DND-41 (cell line): ENCODE measurements at regions not wholly inside any gene's neighbourhood (a gene's known extent, or its start where the extent isn't known, plus 50 kb on each side); places are given as distances from the start of the nearest gene placed in this dataset.

Experiments
- ATAC-seq: fragments of 200-7000 bp; cut with Tn5 transposase; 3 replicates; pipeline ENCODE4 v1.9.1; 2021; ENCODE audit warnings: low read depth; ENCODE audit not compliant: insufficient read depth
- DNase-seq: peaks from one replicate; pipeline ENCODE4 v3.0.0-alpha.2; 2020
- H2AFZ ChIP-seq: 2 replicates; pipeline ENCODE4 v1.6.0; 2012; ENCODE audit warnings: low read depth, low read length
- H3K27ac ChIP-seq: 2 replicates; pipeline ENCODE4 v1.5.1; 2012; ENCODE audit warnings: low read length, inconsistent platforms
- H3K27me3 ChIP-seq: fragments of 200-600 bp; sonication (generic); 2 replicates; pipeline ENCODE4 v1.6.0; 2012; ENCODE audit warnings: low read length, mild to moderate bottlenecking, inconsistent platforms; ENCODE audit not compliant: insufficient read depth, poor library complexity
- H3K36me3 ChIP-seq: 2 replicates; pipeline ENCODE4 v1.5.1; 2012; ENCODE audit warnings: low read length, inconsistent platforms; ENCODE audit not compliant: insufficient read depth
- H3K4me1 ChIP-seq: 2 replicates; pipeline ENCODE4 v1.5.1; 2012; ENCODE audit warnings: mild to moderate bottlenecking, low read length; ENCODE audit not compliant: insufficient read depth
- H3K4me2 ChIP-seq: 2 replicates; pipeline ENCODE4 v1.6.0; 2012; ENCODE audit warnings: mild to moderate bottlenecking, moderate library complexity, low read length, inconsistent platforms; ENCODE audit not compliant: insufficient read depth
- H3K4me3 ChIP-seq, 2 experiments: fragments of 200-600 bp in 1 of 2; shearing (Covaris generic) in 1 of 2; 2 replicates each; pipeline ENCODE4 v1.5.1; 2012 to 2016; ENCODE audit warnings: inconsistent platforms in 2 of 2, low read length in 2 of 2, mild to moderate bottlenecking in 2 of 2, low read depth in 1 of 2, moderate library complexity in 1 of 2
- H3K79me2 ChIP-seq: 2 replicates; pipeline ENCODE4 v1.6.0; 2012; ENCODE audit warnings: low read length, inconsistent platforms; ENCODE audit not compliant: insufficient read depth
- H3K9ac ChIP-seq: 2 replicates; pipeline ENCODE4 v1.6.0; 2012; ENCODE audit warnings: low read depth, mild to moderate bottlenecking, inconsistent platforms, low read length, moderate library complexity
- H3K9me3 ChIP-seq: 2 replicates; pipeline ENCODE4 v1.5.1; 2012; ENCODE audit warnings: low read length, moderate library complexity, mild to moderate bottlenecking, inconsistent platforms; ENCODE audit not compliant: insufficient read depth, severe bottlenecking
- H4K20me1 ChIP-seq: 2 replicates; pipeline ENCODE4 v1.6.0; 2012; ENCODE audit warnings: low read length; ENCODE audit not compliant: insufficient read depth
- CTCF ChIP-seq: IDR thresholded peaks from 2 replicates; pipeline ENCODE4 v1.5.1; 2012; ENCODE audit warnings: borderline replicate concordance, low read length, moderate library complexity, mild to moderate bottlenecking; ENCODE audit not compliant: poor library complexity, severe bottlenecking; ENCODE audit errors: extremely low read depth
- EZH2 ChIP-seq: IDR thresholded peaks from 3 replicates; pipeline ENCODE4 v1.6.1; 2012; ENCODE audit warnings: borderline replicate concordance, low read depth, mild to moderate bottlenecking, moderate library complexity, low read length, inconsistent platforms; ENCODE audit not compliant: severe bottlenecking

GRCh38 chr18:4658804-4659203 is 203.7 kb upstream of the DLGAP1 start:
- H3K4me1 ChIP-seq, result no peaks in the 10 kb centered on the region
- no peak overlapping the region for H3K27ac ChIP-seq
- no peak overlapping the region for H3K4me3 ChIP-seq
- no peaks in the 10 kb centered on the region for H3K36me3 ChIP-seq
- H3K9me3 ChIP-seq, result peaks cover 3% of the 10 kb centered on the region
- no peak overlapping the region for H3K4me2 ChIP-seq
- ATAC-seq (no peak), DNase-seq (no peak)
- no peak overlapping the region for H2AFZ ChIP-seq
- no peaks in the 10 kb centered on the region for H3K27me3 ChIP-seq
- TF ChIP-seq CTCF (no peak), EZH2 (no peak)
- H3K79me2 ChIP-seq, result no peaks in the 10 kb centered on the region
- H3K9ac ChIP-seq, result no peak overlapping the region
- H4K20me1 ChIP-seq, result no peaks in the 10 kb centered on the region

GRCh38 chr18:4653418-4653817 is 198.3 kb upstream of the DLGAP1 start:
- no peaks in the 10 kb centered on the region for H3K27me3 ChIP-seq
- no peak overlapping the region for H3K9ac ChIP-seq
- H3K36me3 ChIP-seq, result no peaks in the 10 kb centered on the region
- no peaks in the 10 kb centered on the region for H3K4me1 ChIP-seq
- ATAC-seq (no peak), DNase-seq (no peak)
- H3K27ac ChIP-seq, result no peak overlapping the region
- H3K9me3 ChIP-seq, result no peaks in the 10 kb centered on the region
- no peaks in the 10 kb centered on the region for H3K79me2 ChIP-seq
- H4K20me1 ChIP-seq, result no peaks in the 10 kb centered on the region
- H3K4me2 ChIP-seq, result no peak overlapping the region
- TF ChIP-seq EZH2 (no peak), CTCF (no peak)
- H3K4me3 ChIP-seq, result no peak overlapping the region
- H2AFZ ChIP-seq, result no peak overlapping the region

- Histone ChIP-seq H3K4me1 (no peaks in the 10 kb centered on the region), H3K9me3 (no peaks in the 10 kb centered on the region), H4K20me1 (no peaks in the 10 kb centered on the region), H3K79me2 (no peaks in the 10 kb centered on the region), H2AFZ (no peak overlapping the region), H3K4me3 (no peak overlapping the region), H3K4me2 (no peak overlapping the region), H3K36me3 (no peaks in the 10 kb centered on the region), H3K9ac (no peak overlapping the region), H3K27me3 (no peaks in the 10 kb centered on the region), H3K27ac (no peak overlapping the region)
- ATAC-seq (no peak), DNase-seq (no peak)
- TF ChIP-seq EZH2 (no peak), CTCF (no peak)
Observed at GRCh38 chr18:4641771-4642368, 186.8 kb upstream of the DLGAP1 start.
